ENCODE measurements at regions not wholly inside any gene's neighbourhood (a gene's known extent, or its start where the extent isn't known, plus 50 kb on each side); places are given as distances from the start of the nearest gene placed in this dataset.

- intact Hi-C loops (cut with micrococcal nuclease) = loop anchor here (1.0 to 10.0 kb wide), 5 partner anchors 72 to 1671 kb away; partner anchors contain the start of gene ABT1
- peak overlapping the region; percentile 62 for H2AFZ ChIP-seq (ENCODE audit: insufficient read depth, low read depth, low read length, poor library complexity, severe bottlenecking)
- H3K4me1 Mint-ChIP-seq = peaks cover 40% of the 10 kb centered on the region
Measured at GRCh38 chr6:26195924-26196845, 109.0 kb downstream of the HFE start.

More at GRCh38 chr6:26195924-26196845, 109.0 kb downstream of the HFE start:
- CTCF ChIA-PET = interaction anchor here (1.0 to 5.7 kb wide), 17 partner anchors 7 to 1670 kb away, joined by 3 to 42 read pairs (median 6); a partner anchor contains a TSS
- H3K27me3 ChIP-seq (replicated peaks in 1 of 4; ENCODE audit: control extremely low read depth in 1 of 4, control insufficient read depth in 3 of 4, insufficient read depth in 4 of 4, low read length in 3 of 4) = no peaks in the 10 kb centered on the region
- peak overlapping the region; percentile 83 for H3K9ac ChIP-seq (ENCODE audit: low read length)
- peaks cover 64% of the 10 kb centered on the region for H3K79me2 ChIP-seq (ENCODE audit: control insufficient read depth, insufficient read depth, low read length)
- H4K20me1 ChIP-seq (ENCODE audit: control insufficient read depth, insufficient read depth, low read length, poor library complexity, severe bottlenecking) = peaks cover 24% of the 10 kb centered on the region
- H3K4me2 ChIP-seq (replicated peaks; ENCODE audit: low read depth, low read length, poor library complexity, severe bottlenecking) = peak overlapping the region; percentile 88
- H3K4me3 Mint-ChIP-seq = peak overlapping the region; percentile 91
- no peaks in the 10 kb centered on the region for H3K9me3 Mint-ChIP-seq (ENCODE audit: insufficient read depth)
- H3K27ac Mint-ChIP-seq = peak overlapping the region; percentile 96
- 27% methylated on average over 16 of the region's 28 CpGs for WGBS (ENCODE audit: insufficient coverage)
- H3K27ac ChIP-seq (ENCODE audit: low read length in 2 of 2) = peak overlapping the region; percentile 78 to 95
- DNase-seq (peak; percentile 59), ATAC-seq (ENCODE audit: low read depth) (no peak)
- peak overlapping the region; percentile 78 to 100 (median 90) for H3K4me3 ChIP-seq (ENCODE audit: control extremely low read depth in 1 of 5, extremely low read depth in 1 of 5, insufficient read depth in 1 of 5, low read depth in 2 of 5, low read length in 4 of 5)
- TF ChIP-seq CTCF (IDR thresholded peaks at IDR 0.05) = no peak
- no peak for TF ChIP-seq EZH2 (IDR thresholded peaks at IDR 0.05; ENCODE audit: borderline replicate concordance, insufficient read depth, low read depth, low read length, poor library complexity, severe bottlenecking)
- no peaks in the 10 kb centered on the region for H3K36me3 ChIP-seq (replicated peaks in 1 of 2; ENCODE audit: control extremely low read depth in 1 of 2, control insufficient read depth in 1 of 2, extremely low read depth in 1 of 2, insufficient read depth in 2 of 2, low read length in 1 of 2)
- peaks cover 16 to 31% of the 10 kb centered on the region in 2 donors for H3K4me1 ChIP-seq (ENCODE audit: control insufficient read depth in 2 of 2, insufficient read depth in 2 of 2, low read length in 2 of 2)
- no peaks in the 10 kb centered on the region for H3K27me3 Mint-ChIP-seq
- POLR2A ChIA-PET = interaction anchor here (0.6 to 8.2 kb wide), 26 partner anchors 7 to 1697 kb away, joined by 3 to 305 read pairs (median 18); partner anchors contain the start of gene ABT1
- peaks cover 0 to 6% (median 0%) of the 10 kb centered on the region in 3 donors for H3K9me3 ChIP-seq (ENCODE audit: control extremely low read depth in 1 of 3, control insufficient read depth in 2 of 3, insufficient read depth in 1 of 3, low read length in 2 of 3)

Measured in B cell (primary cell).